Fibroblast of lung (primary cell): ENCODE measurements at regions not wholly inside any gene's neighbourhood (a gene's known extent, or its start where the extent isn't known, plus 50 kb on each side); places are given as distances from the start of the nearest gene placed in this dataset.

Experiments
- DNase-seq, 2 donors: peaks; one replicate each; pipeline versions ENCODE4 v3.0.0 to v3.0.0-alpha.2; 2010; ENCODE audit warnings: low read depth in 2 of 2
- H2AFZ ChIP-seq: 2 replicates; pipeline ENCODE4 v1.5.1; 2012; ENCODE audit warnings: low read length, control low read depth, inconsistent platforms
- H3K27ac ChIP-seq: 2 replicates; pipeline ENCODE4 v1.5.1; 2011; ENCODE audit warnings: low read length, control low read depth; ENCODE audit not compliant: insufficient read depth
- H3K27me3 ChIP-seq: 2 replicates; pipeline ENCODE4 v1.5.1; 2011; ENCODE audit warnings: mild to moderate bottlenecking, low read length; ENCODE audit not compliant: control insufficient read depth, insufficient read depth
- H3K36me3 ChIP-seq: 2 replicates; pipeline ENCODE4 v1.5.1; 2011; ENCODE audit warnings: low read length; ENCODE audit not compliant: control insufficient read depth, insufficient read depth
- H3K4me1 ChIP-seq: 2 replicates; pipeline ENCODE4 v1.5.1; 2011; ENCODE audit warnings: low read length; ENCODE audit not compliant: control insufficient read depth, insufficient read depth; ENCODE audit errors: extremely low read depth
- H3K4me2 ChIP-seq: 2 replicates; pipeline ENCODE4 v1.5.1; 2011; ENCODE audit warnings: low read length, control low read depth; ENCODE audit not compliant: insufficient read depth; ENCODE audit errors: extremely low read depth
- H3K4me3 ChIP-seq, 4 experiments: fragments of 200-600 bp in 1 of 4; sonication (generic) in 1 of 4; replicated peaks in 1 of 4; 2 replicates each; pipeline ENCODE4 v1.5.1; 2011 to 2016; ENCODE audit warnings: low read length in 4 of 4, low read depth in 3 of 4, mild to moderate bottlenecking in 3 of 4, control low read depth in 2 of 4, inconsistent platforms in 1 of 4, mixed read lengths in 1 of 4; ENCODE audit not compliant: insufficient read depth in 1 of 4; ENCODE audit errors: control extremely low read depth in 1 of 4
- H3K79me2 ChIP-seq: 2 replicates; pipeline ENCODE4 v1.5.1; 2012; ENCODE audit warnings: mild to moderate bottlenecking, low read length, inconsistent platforms; ENCODE audit not compliant: control insufficient read depth, insufficient read depth
- H3K9ac ChIP-seq: 2 replicates; pipeline ENCODE4 v1.5.1; 2011; ENCODE audit warnings: mild to moderate bottlenecking, low read length, control low read depth; ENCODE audit not compliant: insufficient read depth
- H3K9me3 ChIP-seq: 2 replicates; pipeline ENCODE4 v1.5.1; 2012; ENCODE audit warnings: low read depth, low read length; ENCODE audit not compliant: control insufficient read depth, insufficient read depth
- H4K20me1 ChIP-seq: 2 replicates; pipeline ENCODE4 v1.5.1; 2011; ENCODE audit warnings: low read length; ENCODE audit not compliant: control insufficient read depth, insufficient read depth; ENCODE audit errors: extremely low read depth
- CTCF ChIP-seq, 2 donors: IDR thresholded peaks in 1 of 2; conservative IDR thresholded peaks in 1 of 2; 1 replicate in 1 of 2; 2 replicates in 1 of 2; pipeline ENCODE4 v1.5.1; 2011 to 2012; ENCODE audit warnings: low read length in 2 of 2, control low read depth in 1 of 2, inconsistent platforms in 1 of 2, low read depth in 1 of 2, mild to moderate bottlenecking in 1 of 2
- EZH2 ChIP-seq: IDR thresholded peaks from 2 replicates; pipeline ENCODE4 v1.5.1; 2012; ENCODE audit warnings: low read length, control low read depth, mild to moderate bottlenecking; ENCODE audit errors: missing control alignments

- no peaks in the 10 kb centered on the region for H4K20me1 ChIP-seq
Measured at GRCh38 chr3:139759470-139759869, 81.7 kb upstream of the NMNAT3 start.

GRCh38 chr3:139758654-139759291 is 81.0 kb upstream of the NMNAT3 start:
- H3K4me3 ChIP-seq = no peak overlapping the region
- no peak overlapping the region for H3K4me2 ChIP-seq
- no peaks in the 10 kb centered on the region for H3K9me3 ChIP-seq
- H3K27ac ChIP-seq = no peak overlapping the region
- no peaks in the 10 kb centered on the region for H3K79me2 ChIP-seq
- H4K20me1 ChIP-seq = no peaks in the 10 kb centered on the region
- DNase-seq = peak in 1 of 2 donors; percentile 96
- H3K4me1 ChIP-seq = no peaks in the 10 kb centered on the region
- no peaks in the 10 kb centered on the region for H3K36me3 ChIP-seq
- H3K27me3 ChIP-seq = no peaks in the 10 kb centered on the region
- no peak overlapping the region for H2AFZ ChIP-seq
- no peak overlapping the region for H3K9ac ChIP-seq
- no peak for TF ChIP-seq EZH2
- TF ChIP-seq CTCF (conservative IDR thresholded peaks at IDR 0.05 in 1 of 2, IDR thresholded peaks at IDR 0.05 in 1 of 2; ENCODE audit: low read depth in 1 of 2, low read length in 2 of 2) = no peak

More at GRCh38 chr3:139759470-139759869, 81.7 kb upstream of the NMNAT3 start:
- peak in 1 of 2 donors; percentile 45 for DNase-seq
- no peaks in the 10 kb centered on the region for H3K27me3 ChIP-seq
- TF ChIP-seq EZH2 (no peak), CTCF (conservative IDR thresholded peaks at IDR 0.05 in 1 of 2, IDR thresholded peaks at IDR 0.05 in 1 of 2; ENCODE audit: low read depth in 1 of 2, low read length in 2 of 2) (no peak)
- H3K9me3 ChIP-seq = no peaks in the 10 kb centered on the region
- no peaks in the 10 kb centered on the region for H3K36me3 ChIP-seq
- H3K4me2 ChIP-seq = no peak overlapping the region
- no peaks in the 10 kb centered on the region for H3K79me2 ChIP-seq
- no peak overlapping the region for H3K27ac ChIP-seq
- no peak overlapping the region for H2AFZ ChIP-seq
- H3K4me3 ChIP-seq = no peak overlapping the region
- H3K9ac ChIP-seq = no peak overlapping the region
- peaks cover 2% of the 10 kb centered on the region for H3K4me1 ChIP-seq

DNA sequence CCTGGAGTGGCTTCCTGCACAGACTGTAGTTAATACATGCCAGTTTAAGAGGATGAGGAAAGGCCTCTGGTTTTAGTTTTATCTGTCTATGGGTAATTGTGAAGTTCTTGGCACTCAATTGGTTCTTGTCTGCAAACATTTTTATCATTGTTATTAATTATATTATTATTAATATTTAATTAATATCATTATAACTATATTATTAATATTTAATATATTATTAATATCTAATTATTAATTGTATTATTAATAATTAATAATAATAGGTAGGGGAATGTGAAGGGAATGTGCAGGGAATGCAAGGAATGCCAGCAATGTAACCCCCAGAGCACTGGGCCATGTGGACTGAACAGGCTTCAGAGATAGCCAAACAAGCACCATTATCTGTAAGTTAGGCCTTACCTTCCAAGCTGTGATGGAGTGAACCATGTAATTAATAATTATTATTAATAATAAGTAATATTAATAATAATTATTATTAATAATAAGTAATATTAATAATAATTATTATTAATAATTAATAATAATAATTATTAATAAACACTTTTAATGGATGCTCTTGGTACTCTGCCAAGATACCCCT is 79.8 kb upstream of the NMNAT3 start:
- no peak overlapping the region for H2AFZ ChIP-seq
- H3K4me1 ChIP-seq = no peaks in the 10 kb centered on the region
- no peak for TF ChIP-seq EZH2
- no peak for TF ChIP-seq CTCF (conservative IDR thresholded peaks at IDR 0.05 in 1 of 2, IDR thresholded peaks at IDR 0.05 in 1 of 2; ENCODE audit: low read depth in 1 of 2, low read length in 2 of 2)
- H4K20me1 ChIP-seq = no peaks in the 10 kb centered on the region
- H3K4me2 ChIP-seq = no peak overlapping the region
- H3K9ac ChIP-seq = no peak overlapping the region
- no peak overlapping the region for H3K4me3 ChIP-seq
- no peaks in the 10 kb centered on the region for H3K9me3 ChIP-seq
- no peak for DNase-seq
- no peak overlapping the region for H3K27ac ChIP-seq
- H3K27me3 ChIP-seq = no peaks in the 10 kb centered on the region
- H3K36me3 ChIP-seq = no peaks in the 10 kb centered on the region
- H3K79me2 ChIP-seq = no peaks in the 10 kb centered on the region
